Esophagus squamous epithelium (tissue), 4 donors: ENCODE measurements at regions not wholly inside any gene's neighbourhood (a gene's known extent, or its start where the extent isn't known, plus 50 kb on each side); places are given as distances from the start of the nearest gene placed in this dataset.
"Not testable (repeated sequence)": the region's sequence is repeated elsewhere in the genome, so short reads cannot be mapped to it uniquely, and the experiment has no call there.

Source experiments
- POLR2A ChIP-seq, 4 donors: fragments of 450-650 bp; IDR thresholded peaks; one replicate each; pipeline ENCODE4 v1.6.1; 2017; ENCODE audit warnings: antibody characterized with exemption in 4 of 4, mild to moderate bottlenecking in 4 of 4, moderate library complexity in 3 of 4
- TF ChIP-seq, protein P1 (sequence below), 6 experiments: fragments of 450-650 bp in 4 of 6; fragments of 200-600 bp in 2 of 6; sonication (generic) in 2 of 6; IDR thresholded peaks; one replicate each; pipeline ENCODE4 v1.5.1; 2016 to 2019; ENCODE audit warnings: antibody characterized with exemption in 6 of 6, mild to moderate bottlenecking in 4 of 6, moderate library complexity in 4 of 6

DNA sequence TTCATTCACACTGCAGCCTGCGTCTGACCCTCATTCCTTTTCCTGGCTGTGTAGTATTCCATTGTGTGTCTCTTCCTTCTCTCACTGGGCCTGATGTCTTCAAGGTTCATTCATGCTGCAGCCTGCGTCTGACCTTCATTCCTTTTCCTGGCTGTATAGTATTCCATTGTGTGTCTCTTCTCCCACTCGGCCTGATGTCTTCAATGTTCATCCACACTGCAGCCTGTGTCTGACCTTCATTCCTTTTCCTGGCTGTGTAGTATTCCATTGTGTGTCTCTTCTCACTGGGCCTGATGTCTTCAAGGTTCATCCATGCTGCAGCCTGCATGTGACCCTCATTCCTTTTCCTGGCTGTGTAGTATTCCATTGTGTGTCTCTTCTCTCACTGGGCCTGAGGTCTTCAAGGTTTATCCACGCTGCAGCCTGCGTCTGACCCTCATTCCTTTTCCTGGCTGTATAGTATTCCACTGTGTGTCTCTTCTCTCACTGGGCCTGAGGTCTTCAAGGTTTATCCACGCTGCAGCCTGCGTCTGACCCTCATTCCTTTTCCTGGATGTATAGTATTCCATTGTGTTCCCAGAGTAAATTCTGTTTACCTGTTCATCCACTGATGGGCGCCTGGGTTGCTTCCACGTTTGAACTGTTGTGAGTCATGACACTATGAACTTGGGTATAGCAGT lies 191.0 kb downstream of the CRLF2 start:
- TF ChIP-seq, protein P1, sequence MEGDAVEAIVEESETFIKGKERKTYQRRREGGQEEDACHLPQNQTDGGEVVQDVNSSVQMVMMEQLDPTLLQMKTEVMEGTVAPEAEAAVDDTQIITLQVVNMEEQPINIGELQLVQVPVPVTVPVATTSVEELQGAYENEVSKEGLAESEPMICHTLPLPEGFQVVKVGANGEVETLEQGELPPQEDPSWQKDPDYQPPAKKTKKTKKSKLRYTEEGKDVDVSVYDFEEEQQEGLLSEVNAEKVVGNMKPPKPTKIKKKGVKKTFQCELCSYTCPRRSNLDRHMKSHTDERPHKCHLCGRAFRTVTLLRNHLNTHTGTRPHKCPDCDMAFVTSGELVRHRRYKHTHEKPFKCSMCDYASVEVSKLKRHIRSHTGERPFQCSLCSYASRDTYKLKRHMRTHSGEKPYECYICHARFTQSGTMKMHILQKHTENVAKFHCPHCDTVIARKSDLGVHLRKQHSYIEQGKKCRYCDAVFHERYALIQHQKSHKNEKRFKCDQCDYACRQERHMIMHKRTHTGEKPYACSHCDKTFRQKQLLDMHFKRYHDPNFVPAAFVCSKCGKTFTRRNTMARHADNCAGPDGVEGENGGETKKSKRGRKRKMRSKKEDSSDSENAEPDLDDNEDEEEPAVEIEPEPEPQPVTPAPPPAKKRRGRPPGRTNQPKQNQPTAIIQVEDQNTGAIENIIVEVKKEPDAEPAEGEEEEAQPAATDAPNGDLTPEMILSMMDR (IDR thresholded peaks at IDR 0.05): not testable (repeated sequence)
- not testable (repeated sequence) for TF ChIP-seq POLR2A (IDR thresholded peaks at IDR 0.05)
